Body of pancreas (tissue), 4 donors: ENCODE measurements at regions not wholly inside any gene's neighbourhood (a gene's known extent, or its start where the extent isn't known, plus 50 kb on each side); places are given as distances from the start of the nearest gene placed in this dataset.

ENCODE experiments used
- POLR2A ChIP-seq, 3 donors: fragments of 450-650 bp; IDR thresholded peaks; one replicate each; pipeline ENCODE4 v1.6.1; 2016; ENCODE audit warnings: antibody characterized with exemption in 3 of 3, mild to moderate bottlenecking in 2 of 3
- TF ChIP-seq, protein P1 (sequence below), 7 experiments: fragments of 450-650 bp in 4 of 7; fragments of 200-600 bp in 3 of 7; sonication (generic) in 3 of 7; IDR thresholded peaks; one replicate each; pipeline ENCODE4 v1.5.1; 2016 to 2019; ENCODE audit warnings: antibody characterized with exemption in 7 of 7

GRCh38 chr2:241983571-241984270 lies 114.2 kb downstream of the RTP5 start:
- TF ChIP-seq, protein P1, sequence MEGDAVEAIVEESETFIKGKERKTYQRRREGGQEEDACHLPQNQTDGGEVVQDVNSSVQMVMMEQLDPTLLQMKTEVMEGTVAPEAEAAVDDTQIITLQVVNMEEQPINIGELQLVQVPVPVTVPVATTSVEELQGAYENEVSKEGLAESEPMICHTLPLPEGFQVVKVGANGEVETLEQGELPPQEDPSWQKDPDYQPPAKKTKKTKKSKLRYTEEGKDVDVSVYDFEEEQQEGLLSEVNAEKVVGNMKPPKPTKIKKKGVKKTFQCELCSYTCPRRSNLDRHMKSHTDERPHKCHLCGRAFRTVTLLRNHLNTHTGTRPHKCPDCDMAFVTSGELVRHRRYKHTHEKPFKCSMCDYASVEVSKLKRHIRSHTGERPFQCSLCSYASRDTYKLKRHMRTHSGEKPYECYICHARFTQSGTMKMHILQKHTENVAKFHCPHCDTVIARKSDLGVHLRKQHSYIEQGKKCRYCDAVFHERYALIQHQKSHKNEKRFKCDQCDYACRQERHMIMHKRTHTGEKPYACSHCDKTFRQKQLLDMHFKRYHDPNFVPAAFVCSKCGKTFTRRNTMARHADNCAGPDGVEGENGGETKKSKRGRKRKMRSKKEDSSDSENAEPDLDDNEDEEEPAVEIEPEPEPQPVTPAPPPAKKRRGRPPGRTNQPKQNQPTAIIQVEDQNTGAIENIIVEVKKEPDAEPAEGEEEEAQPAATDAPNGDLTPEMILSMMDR (IDR thresholded peaks at IDR 0.05): no peak
- no peak for TF ChIP-seq POLR2A (IDR thresholded peaks at IDR 0.05)
